Limb (tissue), 2 donors: ENCODE measurements at regions not wholly inside any gene's neighbourhood (a gene's known extent, or its start where the extent isn't known, plus 50 kb on each side); places are given as distances from the start of the nearest gene placed in this dataset.
"Not testable (repeated sequence)": the region's sequence is repeated elsewhere in the genome, so short reads cannot be mapped to it uniquely, and the experiment has no call there.

ENCODE experiments used
- DNase-seq, 2 donors: peaks; one replicate each; pipeline ENCODE4 v3.0.0-alpha.2; 2016; ENCODE audit errors: extremely low spot score in 2 of 2

DNA sequence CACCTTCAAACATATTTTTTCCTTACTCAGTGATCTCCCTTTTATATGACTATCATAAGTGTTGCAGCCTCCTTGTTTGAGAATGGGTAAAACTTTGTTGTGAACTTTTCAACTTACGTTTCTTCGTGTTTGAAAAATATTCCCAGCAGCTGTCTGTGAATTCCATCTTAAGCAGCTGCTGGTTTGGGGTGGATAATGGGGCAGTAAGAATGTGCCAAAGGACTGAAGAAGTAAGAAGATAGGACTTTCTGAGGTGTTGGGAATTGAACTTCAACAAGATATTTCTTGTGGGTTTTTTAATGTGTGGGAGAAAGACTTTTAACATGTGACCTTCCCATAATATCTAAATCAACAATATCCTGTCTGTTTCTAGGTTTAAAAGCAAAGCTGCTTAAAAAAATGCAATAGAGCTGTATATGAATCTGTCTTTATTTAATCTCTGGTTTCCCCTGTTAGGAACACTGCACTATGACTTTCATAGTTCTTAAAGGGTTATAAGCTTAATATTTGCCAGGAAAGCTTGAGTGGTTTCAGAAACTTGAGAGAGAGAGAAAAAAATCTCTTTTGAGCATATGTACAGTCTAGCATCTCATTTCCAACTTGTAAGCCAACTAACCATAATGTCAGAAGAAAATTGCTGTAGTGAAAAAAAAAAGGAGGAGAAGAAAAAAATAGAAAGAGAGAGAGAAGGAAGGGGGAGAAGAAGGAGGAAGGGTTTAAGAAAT, 1659.2 kb upstream of the FLRT2 start:
- peak in 1 of 2 donors; percentile 64 for DNase-seq

DNA sequence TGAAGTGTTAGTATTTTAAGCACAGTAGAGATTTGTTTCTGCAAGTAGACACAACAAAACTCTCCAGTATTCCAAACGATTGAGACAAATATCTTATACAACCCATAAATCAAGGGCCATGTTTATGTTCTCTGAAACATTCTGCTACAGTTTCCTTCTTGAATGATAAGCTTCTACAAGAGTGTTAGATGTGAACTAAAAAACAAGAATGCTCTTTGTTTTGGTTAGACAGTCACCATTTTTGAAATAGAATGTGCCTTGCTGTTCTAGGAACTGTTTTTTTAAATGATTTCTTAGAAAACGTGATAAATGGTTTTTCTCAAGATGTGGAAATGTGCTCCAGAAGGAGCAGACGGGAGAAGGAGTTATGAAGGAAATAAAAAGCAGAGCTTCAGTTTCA, 1656.3 kb upstream of the FLRT2 start:
- DNase-seq: no peak

DNA sequence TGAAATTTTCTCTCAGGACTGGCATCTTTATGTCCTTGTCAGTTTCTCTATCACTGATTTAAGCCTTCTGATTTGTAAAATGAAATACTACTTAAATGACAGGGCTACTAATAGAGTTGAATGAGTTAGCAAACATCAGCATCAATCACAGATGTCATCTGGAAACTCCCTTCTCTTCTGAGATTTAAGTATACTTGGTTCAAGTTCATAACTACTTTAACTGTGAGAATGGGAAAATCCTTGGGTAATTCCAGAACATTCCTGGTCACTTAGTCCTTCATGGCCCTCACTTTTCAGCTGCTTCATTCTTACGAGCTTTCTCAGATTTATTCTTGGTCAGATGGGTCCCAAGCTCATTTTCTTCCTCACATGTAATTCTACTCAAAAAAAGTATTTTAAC, 1655.3 kb upstream of the FLRT2 start:
- no peak for DNase-seq

DNA sequence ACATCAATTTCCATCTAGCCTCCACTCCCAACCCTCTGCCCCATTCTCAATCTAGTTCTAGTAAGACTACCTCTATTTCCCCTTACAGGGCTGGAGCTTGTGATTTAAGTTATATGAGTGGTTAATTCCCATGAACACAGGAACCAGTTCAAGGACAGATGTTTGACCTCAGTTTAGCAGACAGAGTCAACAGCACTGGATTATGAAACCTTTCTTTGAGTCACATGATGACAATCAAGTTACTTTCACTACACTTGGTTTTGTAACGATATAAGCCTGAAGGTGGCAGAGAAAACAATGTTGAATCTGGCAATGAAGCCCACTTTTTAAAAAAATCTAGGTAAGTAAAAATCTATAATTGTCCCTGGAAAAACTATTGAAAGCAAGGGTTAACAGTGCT, 1646.2 kb upstream of the FLRT2 start:
- no peak for DNase-seq

DNA sequence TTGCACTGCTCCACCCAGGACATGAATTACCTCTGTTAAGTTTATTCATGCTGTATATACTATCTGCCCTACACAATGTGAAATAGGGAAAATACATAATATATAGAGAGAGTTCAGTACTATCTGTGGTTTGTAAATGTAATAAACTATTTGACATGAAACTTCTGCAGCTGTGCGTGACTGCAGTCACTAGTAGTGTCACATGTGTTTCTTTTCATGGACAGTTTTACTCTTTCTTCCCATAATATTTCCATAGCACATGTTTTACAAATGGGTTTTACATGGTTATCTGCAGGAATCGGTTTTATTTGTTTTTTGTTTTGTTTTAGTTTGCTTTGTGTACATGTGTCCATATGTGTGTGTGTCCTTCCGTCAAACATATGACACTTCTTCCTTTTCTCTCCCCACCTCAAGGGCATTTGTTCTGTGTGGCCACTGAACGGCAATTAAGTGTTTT, 1644.1 kb upstream of the FLRT2 start:
- no peak for DNase-seq

DNA sequence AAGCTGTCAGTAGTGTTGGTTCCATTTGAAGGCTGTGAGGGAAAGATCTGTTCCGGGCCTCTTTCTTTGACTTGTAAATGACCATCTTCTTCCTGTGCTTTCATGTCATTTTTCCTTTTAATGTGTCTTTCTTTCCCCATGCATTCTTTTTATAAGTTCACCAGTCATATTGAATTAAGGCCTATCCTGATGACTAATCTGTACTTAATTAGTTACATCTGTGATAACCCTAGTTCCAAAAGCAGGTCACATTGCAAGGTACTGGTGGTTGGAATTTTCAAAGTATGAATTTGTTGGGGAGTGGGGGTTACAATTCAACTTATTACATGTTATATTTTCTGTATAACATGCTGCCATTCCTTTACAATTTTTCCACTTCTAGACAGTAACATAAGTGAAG, 1642.1 kb upstream of the FLRT2 start:
- no peak for DNase-seq

DNA sequence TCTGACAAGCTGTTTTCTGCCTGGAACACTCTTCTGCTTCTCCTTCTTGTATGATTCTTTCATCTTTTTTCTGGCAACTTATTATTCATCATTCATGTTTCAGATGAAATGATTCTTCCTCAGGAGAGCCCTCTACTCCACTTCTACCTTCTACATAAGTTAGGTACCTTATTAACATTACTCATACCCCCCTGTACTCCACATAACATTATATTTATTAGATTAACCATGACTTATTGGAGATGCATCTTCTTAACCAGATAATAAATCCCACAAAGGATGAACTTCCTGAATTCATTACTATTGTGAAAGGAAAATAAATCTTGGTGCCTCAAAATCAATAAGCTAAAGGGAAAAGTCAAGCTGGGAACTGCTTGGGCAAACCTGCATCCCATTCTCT, 1636.5 kb upstream of the FLRT2 start:
- no peak for DNase-seq

DNA sequence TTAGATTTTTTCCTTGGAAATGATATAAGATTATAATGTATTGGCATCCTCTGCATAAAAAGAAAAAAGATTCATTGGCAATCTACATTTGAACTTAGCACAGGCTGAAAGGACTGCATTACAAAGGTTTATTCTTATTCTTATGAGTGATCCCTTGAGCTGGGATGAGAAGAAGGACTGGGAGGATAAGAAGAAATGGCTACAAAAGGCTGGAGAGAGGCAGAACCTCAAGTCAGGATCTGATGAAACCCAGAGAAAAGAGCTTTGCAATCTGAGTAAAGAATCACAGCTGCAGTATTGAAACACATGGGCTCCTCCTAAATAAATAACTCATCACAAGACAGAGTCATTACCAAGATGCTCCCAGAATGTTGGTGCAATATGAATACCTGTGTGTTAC, 1635.4 kb upstream of the FLRT2 start:
- DNase-seq: no peak

DNA sequence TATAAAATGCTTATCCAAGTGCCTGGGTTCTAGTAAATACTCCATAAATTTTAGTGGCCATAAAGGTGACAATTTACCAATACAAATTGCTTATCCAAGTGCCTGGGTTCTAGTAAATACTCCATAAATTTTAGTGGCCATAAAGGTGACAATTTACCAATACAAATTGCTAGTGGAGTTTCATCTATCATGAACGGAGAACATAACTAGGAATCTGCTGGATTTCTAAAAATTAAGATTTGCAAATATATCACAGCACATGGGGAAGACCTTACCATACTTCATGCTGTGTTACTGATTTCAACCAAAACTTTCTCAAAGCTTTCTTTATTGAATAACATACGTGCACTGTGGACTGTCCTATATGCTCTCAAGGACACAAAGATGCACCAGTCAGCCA, 1631.4 kb upstream of the FLRT2 start:
- DNase-seq: not testable (repeated sequence)

DNA sequence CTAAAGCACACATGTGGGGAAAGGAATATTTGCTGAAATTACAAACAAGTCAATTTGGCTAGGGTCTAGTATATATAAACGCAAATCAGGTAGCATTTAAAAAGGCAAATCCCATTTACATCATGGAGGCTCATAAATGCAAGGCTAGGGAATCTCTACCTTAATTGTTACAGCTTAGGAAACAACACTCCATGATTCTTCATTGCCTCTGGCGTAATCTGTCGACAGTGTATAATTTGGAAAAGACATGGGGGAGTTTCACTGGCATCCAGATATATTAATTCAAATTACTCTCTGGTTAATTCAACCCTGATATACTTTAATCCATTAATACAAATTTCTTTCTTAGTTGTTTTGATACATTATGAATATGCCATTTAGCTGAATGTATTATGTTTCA, 1630.2 kb upstream of the FLRT2 start:
- no peak for DNase-seq

DNA sequence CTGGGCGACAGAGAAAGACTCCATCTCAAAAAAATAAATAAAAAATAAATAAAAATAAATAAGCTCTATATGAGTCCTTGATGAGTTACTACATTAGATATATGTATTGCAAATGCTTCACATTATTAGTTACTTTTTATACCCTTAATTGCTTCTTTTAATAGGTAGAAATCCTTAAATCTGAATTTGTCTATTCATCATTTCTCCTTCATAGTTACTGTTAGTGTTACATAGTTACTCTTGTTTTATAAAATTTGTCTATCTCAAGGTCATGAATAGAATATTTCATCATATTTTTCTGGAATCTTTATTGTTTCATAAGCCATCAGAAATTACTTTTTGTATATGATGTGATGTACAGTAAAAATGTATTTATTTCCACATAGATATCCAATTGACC, 1624.8 kb upstream of the FLRT2 start:
- no peak for DNase-seq

DNA sequence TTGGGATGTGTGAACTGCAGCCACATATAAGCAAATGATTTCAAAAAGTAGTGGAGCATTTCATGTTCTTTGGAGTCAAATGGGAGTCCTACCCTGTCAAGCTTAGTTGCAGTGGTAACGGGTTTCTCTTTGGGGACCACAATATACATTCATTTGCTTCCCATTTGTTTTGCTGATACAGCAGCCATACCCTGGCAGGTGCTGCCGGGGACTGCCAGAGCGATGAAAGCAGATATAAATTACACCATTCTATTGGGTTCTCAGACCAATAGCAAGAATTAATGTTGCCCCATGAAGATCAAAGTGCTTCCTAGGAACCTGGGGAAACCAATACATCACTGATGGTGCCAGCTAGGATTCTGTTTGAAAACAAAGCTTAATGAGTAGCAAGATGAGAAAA, 1621.5 kb upstream of the FLRT2 start:
- no peak for DNase-seq

DNA sequence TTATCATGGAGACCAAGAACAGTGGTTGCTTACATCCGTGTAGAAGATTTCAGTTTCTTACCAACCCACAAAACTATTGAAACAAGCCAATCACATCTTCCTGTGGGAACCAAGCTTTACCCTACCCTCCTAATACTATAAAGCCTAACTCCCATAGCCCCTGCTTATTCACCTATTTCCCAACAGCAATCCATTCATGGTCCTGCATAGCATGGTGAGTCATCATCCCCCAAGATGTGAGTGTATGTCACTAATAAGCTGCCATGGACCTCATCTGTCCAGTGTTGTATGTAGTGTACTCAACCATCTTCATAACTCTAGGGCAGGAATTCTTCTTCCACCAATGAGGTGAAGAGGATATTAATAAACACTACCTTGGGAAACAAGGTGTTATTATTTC, 1620.4 kb upstream of the FLRT2 start:
- no peak for DNase-seq

DNA sequence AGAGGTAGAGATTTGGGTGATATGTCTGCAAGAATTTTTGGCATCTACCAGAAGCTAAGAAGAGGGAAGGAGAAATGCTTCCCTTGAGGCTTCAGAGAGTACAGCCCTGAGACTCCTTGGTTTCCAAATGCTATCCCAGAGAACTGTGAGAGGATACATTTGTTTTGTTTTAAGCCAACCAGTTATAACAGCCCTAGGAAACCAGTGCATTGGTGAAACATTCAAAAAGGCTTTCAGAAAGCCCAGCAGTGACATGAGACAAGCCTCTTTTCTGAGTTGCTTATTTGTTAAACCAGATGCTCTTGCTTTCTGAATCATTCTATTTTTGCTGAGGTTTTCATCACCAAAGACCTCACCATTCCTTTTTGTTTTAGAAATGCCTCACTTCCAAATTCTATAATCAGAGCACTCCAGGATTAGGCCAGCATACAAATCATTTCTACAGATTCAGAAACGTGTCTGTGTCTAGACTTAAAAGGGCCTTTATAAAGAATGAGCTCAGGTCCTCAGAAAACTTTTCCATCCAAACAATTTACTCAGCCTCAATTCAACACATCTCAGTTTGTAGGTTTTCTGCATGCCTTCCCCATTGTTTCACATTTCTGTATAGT, 1617.8 kb upstream of the FLRT2 start:
- no peak for DNase-seq

DNA sequence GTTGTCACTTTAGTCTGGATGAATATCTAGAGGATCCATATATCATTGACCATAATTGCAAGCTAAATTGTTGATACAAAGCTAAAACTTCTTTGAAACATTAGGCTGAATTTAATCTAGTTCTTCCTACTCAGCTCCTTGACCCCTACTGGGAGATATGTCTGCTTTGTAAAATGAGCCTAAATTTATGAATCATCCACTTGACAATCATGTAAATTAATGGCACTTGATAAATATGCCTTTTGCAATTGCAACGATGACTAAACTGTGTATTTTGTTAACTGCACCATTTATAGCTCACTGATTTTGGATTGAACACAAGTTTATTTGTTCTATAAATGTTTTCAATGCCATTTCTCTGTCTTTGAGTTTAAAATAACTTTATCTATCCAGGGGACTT, 1616.5 kb upstream of the FLRT2 start:
- DNase-seq: no peak

DNA sequence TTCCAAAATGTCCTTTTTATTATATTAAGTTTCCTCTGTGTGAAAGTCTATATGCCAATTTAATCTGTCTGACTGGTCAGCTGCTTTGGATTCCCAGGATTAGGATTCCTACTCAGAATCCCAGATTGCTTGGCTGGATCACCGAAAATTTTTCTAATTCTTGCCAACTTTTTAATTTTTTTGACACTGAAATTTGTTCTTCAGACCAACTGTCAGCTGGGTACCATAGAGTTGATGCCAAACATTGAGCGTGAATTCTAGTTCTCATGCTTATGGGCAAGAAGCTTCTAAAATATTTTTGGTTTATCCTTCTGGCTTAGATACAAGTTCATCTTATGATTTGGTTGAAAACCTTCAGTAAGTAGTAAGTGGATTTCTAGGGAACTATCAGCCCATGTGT, 1611.4 kb upstream of the FLRT2 start:
- no peak for DNase-seq

DNA sequence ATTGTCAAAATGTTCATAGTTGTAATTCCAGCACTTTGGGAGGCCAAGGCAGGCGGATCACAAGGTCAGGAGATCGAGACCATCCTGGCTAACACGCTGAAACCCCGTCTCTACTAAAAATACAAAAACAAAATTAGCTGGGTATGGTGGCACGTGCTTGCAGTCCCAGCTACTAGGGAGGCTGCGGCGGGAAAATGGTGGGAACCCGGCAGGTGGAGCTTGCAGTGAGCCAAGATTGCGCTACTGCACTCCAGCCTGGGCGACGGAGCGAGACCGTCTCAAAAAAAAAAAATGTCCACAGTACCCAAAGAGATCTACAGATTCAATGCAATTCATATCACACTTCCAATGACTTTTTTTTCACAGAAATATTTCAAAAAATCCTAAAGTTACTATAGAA, 1610.3 kb upstream of the FLRT2 start:
- DNase-seq: not testable (repeated sequence)

DNA sequence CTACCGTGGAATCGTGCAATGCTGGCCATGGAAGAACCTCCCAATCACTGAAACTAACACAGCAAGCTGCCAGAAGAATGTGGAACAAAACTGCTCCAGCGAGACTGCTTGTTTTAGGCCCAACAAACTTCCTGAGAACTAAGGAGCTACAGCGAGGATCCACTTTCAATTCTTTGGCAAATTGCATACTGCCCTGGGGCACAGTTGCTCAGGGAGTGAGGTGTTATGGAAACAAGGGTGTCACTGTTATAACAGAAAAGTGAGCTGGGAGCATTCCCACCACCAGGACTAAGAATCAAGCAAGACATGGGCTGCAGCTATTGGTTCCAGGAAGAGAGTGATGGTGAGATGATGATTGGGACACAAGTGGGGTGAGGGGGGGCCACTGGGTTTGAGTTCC, 1606.1 kb upstream of the FLRT2 start:
- no peak for DNase-seq

DNA sequence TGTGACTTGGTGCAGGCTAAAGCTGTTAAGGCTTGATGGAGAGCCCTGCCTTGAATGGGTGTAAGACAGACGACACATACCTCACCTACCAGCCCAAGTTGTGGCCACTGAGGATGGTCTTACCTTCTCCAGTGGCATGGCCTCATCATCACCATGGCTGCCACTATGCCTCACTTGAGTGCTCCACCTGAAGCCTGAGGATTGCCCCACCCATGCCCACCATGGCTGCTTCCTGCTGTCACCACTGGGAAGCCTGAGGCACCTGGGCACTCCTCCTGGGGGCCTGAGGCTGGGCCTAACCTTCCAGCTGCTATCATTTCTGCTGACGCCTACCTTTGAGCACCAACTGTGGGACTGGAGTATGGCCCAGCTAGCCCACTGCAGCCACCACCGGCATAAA, 1605.7 kb upstream of the FLRT2 start:
- DNase-seq: no peak

DNA sequence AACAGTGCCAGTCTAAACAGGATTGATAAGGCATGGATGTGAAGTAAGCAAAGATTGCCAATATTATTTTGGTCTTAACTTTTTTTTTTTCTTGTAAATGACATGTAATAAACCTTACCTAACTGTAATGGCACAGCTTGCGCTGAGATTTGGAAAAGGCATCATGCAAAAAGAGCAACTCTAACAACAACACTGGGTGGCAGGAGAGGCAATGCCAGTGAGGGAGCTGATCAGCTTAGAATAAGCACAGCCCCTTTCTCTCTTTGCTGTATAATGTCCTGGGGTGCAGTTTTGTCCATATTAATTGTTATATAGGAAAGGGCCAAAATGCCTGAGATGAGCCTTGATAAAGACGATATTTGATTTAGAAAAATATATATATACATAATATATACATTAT, 1589.7 kb upstream of the FLRT2 start:
- DNase-seq: no peak

DNA sequence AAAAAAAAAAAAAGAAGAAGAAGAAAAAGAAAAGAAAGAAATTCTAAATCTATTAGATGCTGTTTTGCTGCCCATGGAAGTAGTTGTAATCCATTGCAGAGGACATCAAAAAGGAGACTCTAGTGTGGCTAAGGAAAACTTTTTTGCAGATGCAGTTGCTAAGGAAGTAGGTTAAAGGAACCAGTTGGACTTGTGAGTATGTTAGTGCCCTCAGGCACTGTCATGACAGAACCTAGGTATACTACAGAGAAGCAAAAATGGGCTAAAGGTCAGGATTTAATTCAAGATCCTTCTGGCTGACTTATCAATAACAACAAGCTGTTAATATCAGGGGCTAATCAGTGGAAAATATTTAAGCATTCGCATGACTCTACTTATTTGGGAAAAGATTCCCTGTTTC, 1571.6 kb upstream of the FLRT2 start:
- DNase-seq: no peak

DNA sequence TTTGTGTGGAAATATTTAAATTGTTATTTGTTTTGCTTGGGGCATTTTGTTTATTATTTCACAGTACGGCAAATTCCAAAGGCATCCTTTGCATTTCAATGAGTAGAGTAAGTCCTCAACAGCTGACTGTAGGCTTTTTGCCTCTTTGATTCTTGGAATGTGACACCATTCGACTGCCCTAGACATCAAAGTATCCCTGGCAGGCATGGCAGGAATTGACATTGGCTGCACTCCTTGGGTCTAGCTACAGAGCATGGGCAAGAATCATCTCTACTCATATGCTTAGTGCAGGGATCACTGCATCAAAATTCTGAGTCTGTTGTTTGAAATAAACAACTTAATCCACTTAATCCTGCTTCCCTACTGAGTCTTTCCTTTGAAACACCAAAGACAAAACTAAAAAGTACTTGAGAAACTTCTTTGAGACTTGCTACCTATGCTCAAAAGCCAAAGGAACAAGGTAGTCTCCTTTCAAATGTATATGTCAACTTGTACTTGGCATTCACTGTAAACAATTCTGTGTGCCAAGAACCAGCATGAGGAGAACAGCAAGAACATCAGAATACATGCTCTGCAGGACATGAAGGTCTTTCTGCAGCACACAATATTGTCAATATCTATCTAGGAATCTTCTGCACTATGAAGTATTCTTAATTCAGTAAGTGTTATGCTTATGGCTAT, 1569.0 kb upstream of the FLRT2 start:
- DNase-seq: no peak

DNA sequence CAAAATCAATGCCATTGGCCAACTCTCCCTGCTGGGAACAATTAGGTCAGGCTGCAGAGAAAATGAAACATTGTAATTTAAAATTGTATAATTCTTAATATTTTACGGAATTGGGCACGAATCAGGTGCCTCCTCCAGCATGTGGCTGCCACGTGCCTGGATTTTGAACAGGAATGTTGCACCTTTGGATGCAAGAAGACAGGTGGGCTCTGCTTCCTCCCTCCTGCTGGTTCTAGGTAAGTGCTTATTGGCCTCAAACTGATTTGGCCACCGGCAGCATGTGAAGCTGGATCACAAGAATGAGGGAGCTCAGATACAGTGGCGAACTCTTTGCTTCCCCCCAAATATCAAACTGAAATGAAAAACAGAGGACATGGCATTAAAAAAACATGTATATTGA, 1559.9 kb upstream of the FLRT2 start:
- DNase-seq: no peak
